ENCODE measurements at regions not wholly inside any gene's neighbourhood (a gene's known extent, or its start where the extent isn't known, plus 50 kb on each side); places are given as distances from the start of the nearest gene placed in this dataset.

- 54 to 76% (median 69%) methylated on average over 3 of the region's 3 CpGs for WGBS, 4 donors
- Histone ChIP-seq H3K4me3 (no peak overlapping the region), H3K36me3 (replicated peaks in 1 of 2) (no peaks in the 10 kb centered on the region), H3K4me1 (replicated peaks in 1 of 2) (no peaks in the 10 kb centered on the region), H3K27ac (no peak overlapping the region), H3K9me3 (replicated peaks in 1 of 3) (peaks cover 0 to 7% (median 0%) of the 10 kb centered on the region in 3 donors), H3K27me3 (no peaks in the 10 kb centered on the region)
- no peak for TF ChIP-seq CTCF (IDR thresholded peaks at IDR 0.05)
- TF ChIP-seq POLR2A (IDR thresholded peaks at IDR 0.05): no peak
- no peak for DNase-seq
- intact Hi-C loops (cut with DNase I): no loop called here
Measured at GRCh38 chr13:64684108-64684507, 2546.0 kb downstream of the PCDH9 start.

- H3K9me3 ChIP-seq (replicated peaks in 1 of 3): peaks cover 0 to 7% (median 0%) of the 10 kb centered on the region in 3 donors
- H3K4me1 ChIP-seq (replicated peaks in 1 of 2): no peaks in the 10 kb centered on the region
- no peak overlapping the region for H3K4me3 ChIP-seq
- 79 to 87% (median 85%) methylated on average over 1 of the region's 1 CpG for WGBS, 4 donors
- TF ChIP-seq POLR2A (IDR thresholded peaks at IDR 0.05) (no peak), CTCF (IDR thresholded peaks at IDR 0.05) (no peak)
- no peaks in the 10 kb centered on the region for H3K36me3 ChIP-seq (replicated peaks in 1 of 2)
- intact Hi-C loops (cut with DNase I): no loop called here
- H3K27ac ChIP-seq: no peak overlapping the region
- no peak for DNase-seq
- no peaks in the 10 kb centered on the region for H3K27me3 ChIP-seq
Measured at GRCh38 chr13:64680739-64681138, 2549.4 kb downstream of the PCDH9 start.

GRCh38 chr13:64675255-64675892, 2554.8 kb downstream of the PCDH9 start:
- Histone ChIP-seq H3K4me1 (replicated peaks in 1 of 2) (no peaks in the 10 kb centered on the region), H3K36me3 (replicated peaks in 1 of 2) (no peaks in the 10 kb centered on the region), H3K27me3 (no peaks in the 10 kb centered on the region), H3K27ac (no peak overlapping the region), H3K4me3 (no peak overlapping the region), H3K9me3 (replicated peaks in 1 of 3) (no peaks in the 10 kb centered on the region)
- no peak for DNase-seq
- intact Hi-C loops (cut with DNase I): no loop called here
- WGBS, 4 donors: 54 to 71% (median 63%) methylated on average over 6 of the region's 6 CpGs
- TF ChIP-seq CTCF (IDR thresholded peaks at IDR 0.05) (no peak), POLR2A (IDR thresholded peaks at IDR 0.05) (no peak)

GRCh38 chr13:64674126-64674525, 2556.0 kb downstream of the PCDH9 start:
- DNase-seq: no peak
- 54 to 78% (median 67%) methylated on average over 2 of the region's 2 CpGs for WGBS, 4 donors
- no peak for TF ChIP-seq POLR2A (IDR thresholded peaks at IDR 0.05)
- Histone ChIP-seq H3K27me3 (no peaks in the 10 kb centered on the region), H3K27ac (no peak overlapping the region), H3K4me1 (replicated peaks in 1 of 2) (no peaks in the 10 kb centered on the region), H3K4me3 (no peak overlapping the region), H3K36me3 (replicated peaks in 1 of 2) (no peaks in the 10 kb centered on the region), H3K9me3 (replicated peaks in 1 of 3) (no peaks in the 10 kb centered on the region)
- intact Hi-C loops (cut with DNase I): no loop called here

GRCh38 chr13:64672751-64673150, 2557.4 kb downstream of the PCDH9 start:
- 73 to 84% (median 82%) methylated on average over 2 of the region's 2 CpGs for WGBS, 4 donors
- intact Hi-C loops (cut with DNase I): no loop called here

More at GRCh38 chr13:64672751-64673150, 2557.4 kb downstream of the PCDH9 start:
- Histone ChIP-seq H3K27me3 (no peaks in the 10 kb centered on the region), H3K4me3 (no peak overlapping the region), H3K27ac (no peak overlapping the region), H3K9me3 (replicated peaks in 1 of 3) (no peaks in the 10 kb centered on the region), H3K36me3 (replicated peaks in 1 of 2) (no peaks in the 10 kb centered on the region), H3K4me1 (replicated peaks in 1 of 2) (no peaks in the 10 kb centered on the region)
- TF ChIP-seq POLR2A (IDR thresholded peaks at IDR 0.05) (no peak), CTCF (IDR thresholded peaks at IDR 0.05) (no peak)
- no peak for DNase-seq
